B cell (primary cell): ENCODE measurements at regions not wholly inside any gene's neighbourhood (a gene's known extent, or its start where the extent isn't known, plus 50 kb on each side); places are given as distances from the start of the nearest gene placed in this dataset.
"Not testable (repeated sequence)": the region's sequence is repeated elsewhere in the genome, so short reads cannot be mapped to it uniquely, and the experiment has no call there.

Experiments used
- CTCF ChIP-seq: fragments of 200-600 bp; IDR thresholded peaks from one replicate; pipeline ENCODE4 v1.8.0; 2022; ENCODE audit warnings: antibody characterized with exemption, mild to moderate bottlenecking
- EZH2 ChIP-seq: IDR thresholded peaks from 2 replicates; pipeline ENCODE4 v1.6.1; 2012; ENCODE audit warnings: borderline replicate concordance, low read depth, mild to moderate bottlenecking, moderate library complexity, low read length; ENCODE audit not compliant: insufficient read depth, poor library complexity, severe bottlenecking

- not testable (repeated sequence) for TF ChIP-seq CTCF, EZH2
Measured at GRCh38 chr21:6020460-6020859, 4500.9 kb upstream of the TPTE start.
